ENCODE measurements at regions not wholly inside any gene's neighbourhood (a gene's known extent, or its start where the extent isn't known, plus 50 kb on each side); places are given as distances from the start of the nearest gene placed in this dataset.

DNA sequence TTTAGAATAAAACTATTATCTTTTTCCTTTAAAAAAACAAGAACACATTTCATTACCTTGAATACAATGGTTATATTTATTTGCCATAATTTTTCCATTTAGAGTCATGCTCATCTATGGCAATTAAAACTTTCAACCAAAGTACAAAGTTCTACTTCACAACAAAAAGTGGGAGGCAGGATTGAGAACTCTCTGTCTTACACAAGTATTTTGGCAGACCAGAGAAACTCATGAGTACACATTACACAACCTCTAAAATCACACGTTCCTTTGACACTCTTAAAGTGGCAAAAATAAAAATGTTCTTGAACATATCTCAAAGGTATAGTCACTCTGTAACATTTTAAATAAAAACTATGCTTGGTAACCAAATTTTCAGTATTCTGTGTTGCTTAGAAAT is 213.4 kb downstream of the IL15 start:
- Histone ChIP-seq H3K4me1 (ENCODE audit: insufficient read depth, low read length) (no peaks in the 10 kb centered on the region), H3K27ac (ENCODE audit: low read depth in 1 of 2, low read length in 2 of 2) (no peak overlapping the region), H3K9me3 (ENCODE audit: control insufficient read depth in 1 of 2, insufficient read depth in 1 of 2, low read length in 2 of 2) (no peaks in the 10 kb centered on the region), H3K36me3 (ENCODE audit: insufficient read depth, low read length) (no peaks in the 10 kb centered on the region), H3K4me3 (ENCODE audit: low read length) (no peak overlapping the region), H3K27me3 (ENCODE audit: control insufficient read depth in 1 of 2, insufficient read depth in 2 of 2, low read length in 2 of 2) (peaks cover 0 to 7% of the 10 kb centered on the region in 2 experiments)
- no peak for DNase-seq
- CTCF ChIA-PET, result interaction anchor here (1.1 kb wide), 1 partner anchor 75 kb away, joined by 3 read pairs; no protein-coding TSS in a partner anchor
- Mint-ChIP-seq H3K4me1 (ENCODE audit: low read depth) (no peaks in the 10 kb centered on the region), H3K36me3 (ENCODE audit: low read depth) (no peaks in the 10 kb centered on the region), H3K9me3 (no peaks in the 10 kb centered on the region), H3K4me3 (no peak overlapping the region), H3K27me3 (peaks cover 5% of the 10 kb centered on the region), H3K27ac (no peak overlapping the region)
- POLR2A ChIA-PET, result no interaction called here
- no peak for ATAC-seq (ENCODE audit: poor library complexity)
- intact Hi-C loops (cut with DNase I, micrococcal nuclease), result no loop called here
- TF ChIP-seq CTCF (IDR thresholded peaks at IDR 0.05), result no peak

- no peak overlapping the region for H3K27ac Mint-ChIP-seq
- no peak for TF ChIP-seq CTCF (IDR thresholded peaks at IDR 0.05)
- no peak for DNase-seq
- POLR2A ChIA-PET, result no interaction called here
- Histone ChIP-seq H3K36me3 (ENCODE audit: insufficient read depth, low read length) (no peaks in the 10 kb centered on the region), H3K27me3 (ENCODE audit: control insufficient read depth in 1 of 2, insufficient read depth in 2 of 2, low read length in 2 of 2) (peaks cover 0 to 7% of the 10 kb centered on the region in 2 experiments), H3K9me3 (ENCODE audit: control insufficient read depth in 1 of 2, insufficient read depth in 1 of 2, low read length in 2 of 2) (peaks cover 0 to 13% of the 10 kb centered on the region in 2 experiments), H3K4me1 (ENCODE audit: insufficient read depth, low read length) (no peaks in the 10 kb centered on the region), H3K4me3 (ENCODE audit: low read length) (no peak overlapping the region), H3K27ac (ENCODE audit: low read depth in 1 of 2, low read length in 2 of 2) (no peak overlapping the region)
- CTCF ChIA-PET, result interaction anchor here (0.8 kb wide), 1 partner anchor 19 kb away, joined by 4 read pairs; no protein-coding TSS in a partner anchor
- H3K36me3 Mint-ChIP-seq (ENCODE audit: low read depth), result no peaks in the 10 kb centered on the region
- no peaks in the 10 kb centered on the region for H3K4me1 Mint-ChIP-seq (ENCODE audit: low read depth)
- intact Hi-C loops (cut with DNase I, micrococcal nuclease), result no loop called here
- H3K4me3 Mint-ChIP-seq, result no peak overlapping the region
- peaks cover 5% of the 10 kb centered on the region for H3K27me3 Mint-ChIP-seq
- H3K9me3 Mint-ChIP-seq, result no peaks in the 10 kb centered on the region
- ATAC-seq (ENCODE audit: poor library complexity), result no peak
Measured at GRCh38 chr4:141851246-141851891, 215.0 kb downstream of the IL15 start.

DNA sequence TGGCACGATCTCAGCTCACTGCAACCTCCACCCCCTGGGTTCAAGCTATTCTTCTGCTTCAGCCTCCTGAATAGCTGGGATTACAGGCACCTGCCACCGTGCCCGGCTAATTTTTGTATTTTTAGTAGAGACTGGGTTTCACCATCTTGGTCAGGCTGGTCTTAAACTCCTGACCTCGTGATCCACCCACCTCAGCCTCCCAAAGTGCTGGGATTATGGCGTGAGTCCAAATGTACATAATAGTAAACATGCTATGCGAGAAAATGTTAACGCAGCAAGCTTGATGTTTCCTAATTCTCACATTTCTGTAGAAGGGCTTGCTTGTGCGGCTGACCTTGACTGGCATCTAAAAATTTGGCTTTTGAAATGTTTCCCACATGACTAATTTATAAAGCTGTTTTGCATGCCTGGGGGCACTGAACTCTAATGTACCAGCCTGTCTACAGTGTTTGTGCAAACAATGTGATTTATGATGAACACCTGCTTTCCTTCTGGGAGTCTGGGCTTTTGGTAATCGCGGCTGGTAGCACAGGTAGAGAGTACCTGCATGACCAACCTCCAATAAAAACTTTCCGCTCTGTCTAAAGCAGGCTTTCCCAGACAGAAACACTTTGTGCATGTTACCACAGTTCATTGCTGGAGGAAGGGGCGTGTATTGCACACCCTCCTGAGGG is 216.8 kb downstream of the IL15 start:
- H3K27me3 ChIP-seq (ENCODE audit: control insufficient read depth in 1 of 2, insufficient read depth in 2 of 2, low read length in 2 of 2), result peaks cover 0 to 7% of the 10 kb centered on the region in 2 experiments
- TF ChIP-seq CTCF (IDR thresholded peaks at IDR 0.05), result no peak
- CTCF ChIA-PET, result interaction anchor here (0.7 kb wide), 1 partner anchor 12 kb away, joined by 3 read pairs; no protein-coding TSS in a partner anchor
- H3K4me1 ChIP-seq (ENCODE audit: insufficient read depth, low read length), result no peaks in the 10 kb centered on the region
- Mint-ChIP-seq H3K4me1 (ENCODE audit: low read depth) (no peaks in the 10 kb centered on the region), H3K9me3 (no peaks in the 10 kb centered on the region), H3K27me3 (peaks cover 10% of the 10 kb centered on the region), H3K36me3 (ENCODE audit: low read depth) (no peaks in the 10 kb centered on the region), H3K4me3 (no peak overlapping the region), H3K27ac (no peak overlapping the region)
- no peak for DNase-seq
- ATAC-seq (ENCODE audit: poor library complexity), result no peak
- POLR2A ChIA-PET, result no interaction called here
- no peak overlapping the region for H3K27ac ChIP-seq (ENCODE audit: low read depth in 1 of 2, low read length in 2 of 2)
- H3K9me3 ChIP-seq (ENCODE audit: control insufficient read depth in 1 of 2, insufficient read depth in 1 of 2, low read length in 2 of 2), result peaks cover 0 to 13% of the 10 kb centered on the region in 2 experiments
- H3K4me3 ChIP-seq (ENCODE audit: low read length), result no peak overlapping the region
- intact Hi-C loops (cut with DNase I, micrococcal nuclease), result no loop called here
- no peaks in the 10 kb centered on the region for H3K36me3 ChIP-seq (ENCODE audit: insufficient read depth, low read length)
